GM18511 (cell line): ENCODE measurements at regions not wholly inside any gene's neighbourhood (a gene's known extent, or its start where the extent isn't known, plus 50 kb on each side); places are given as distances from the start of the nearest gene placed in this dataset.

Experiments used
- ATAC-seq: cut with Tn5 transposase; IDR thresholded peaks from one replicate; pipeline ENCODE4 v1.9.1; 2021; ENCODE audit warnings: mild to moderate bottlenecking, moderate library complexity; ENCODE audit not compliant: unreplicated experiment

GRCh38 chr11:19441288-19441687 is 200.5 kb upstream of the E2F8 start:
- no peak for ATAC-seq

- no peak for ATAC-seq
Measured at GRCh38 chr11:19437760-19438159, 197.0 kb upstream of the E2F8 start.

- peak; percentile 39 for ATAC-seq
Measured at GRCh38 chr11:19436932-19437331, 196.2 kb upstream of the E2F8 start.

- no peak for ATAC-seq
Measured at GRCh38 chr11:19435306-19435989, 194.7 kb upstream of the E2F8 start.

- ATAC-seq = no peak
Measured at GRCh38 chr11:19433791-19434190, 193.0 kb upstream of the E2F8 start.

- peak; percentile 62 for ATAC-seq
Measured at GRCh38 chr11:19433367-19433766, 192.6 kb upstream of the E2F8 start.

- peak; percentile 65 for ATAC-seq
Measured at GRCh38 chr11:19432370-19433061, 191.8 kb upstream of the E2F8 start.

- no peak for ATAC-seq
Measured at GRCh38 chr11:19430754-19431398, 190.1 kb upstream of the E2F8 start.

GRCh38 chr11:19430346-19430745 is 189.6 kb upstream of the E2F8 start:
- ATAC-seq = no peak

- ATAC-seq = peak; percentile 31
Measured at GRCh38 chr11:19429108-19429760, 188.5 kb upstream of the E2F8 start.

GRCh38 chr11:19428206-19429002 is 187.7 kb upstream of the E2F8 start:
- no peak for ATAC-seq

GRCh38 chr11:19426756-19427403 is 186.1 kb upstream of the E2F8 start:
- ATAC-seq = no peak

- ATAC-seq = no peak
Measured at GRCh38 chr11:19426011-19426755, 185.4 kb upstream of the E2F8 start.

GRCh38 chr11:19422276-19422675 is 181.5 kb upstream of the E2F8 start:
- no peak for ATAC-seq

- no peak for ATAC-seq
Measured at GRCh38 chr11:19420868-19421533, 180.3 kb upstream of the E2F8 start.

GRCh38 chr11:19419808-19420207 is 179.1 kb upstream of the E2F8 start:
- no peak for ATAC-seq

- no peak for ATAC-seq
Measured at GRCh38 chr11:19419021-19419750, 178.4 kb upstream of the E2F8 start.

GRCh38 chr11:19418221-19418620 is 177.5 kb upstream of the E2F8 start:
- ATAC-seq = no peak
